Natural killer cell (primary cell): ENCODE measurements at regions not wholly inside any gene's neighbourhood (a gene's known extent, or its start where the extent isn't known, plus 50 kb on each side); places are given as distances from the start of the nearest gene placed in this dataset.
"Not testable (repeated sequence)": the region's sequence is repeated elsewhere in the genome, so short reads cannot be mapped to it uniquely, and the experiment has no call there.

ENCODE experiments used
- ATAC-seq, 3 donors: fragments of 150-1000 bp in 2 of 3; fragments of 200-7000 bp in 1 of 3; cut with Tn5 transposase; 1 replicate in 1 of 3; 2 replicates in 2 of 3; pipeline ENCODE4 v1.10.0; 2021; ENCODE audit warnings: mild to moderate bottlenecking in 2 of 3, moderate library complexity in 2 of 3
- DNase-seq, 2 donors: peaks; one replicate each; pipeline versions ENCODE4 v3.0.0 to v3.0.0-alpha.2; 2013 to 2021; ENCODE audit warnings: mixed read lengths in 1 of 2
- H3K27ac ChIP-seq: one replicate; pipeline ENCODE4 v1.5.1; 2013; ENCODE audit warnings: mild to moderate bottlenecking, low read length
- H3K27me3 ChIP-seq: one replicate; pipeline ENCODE4 v1.6.1; 2013; ENCODE audit warnings: low read length; ENCODE audit not compliant: control insufficient read depth, insufficient read depth
- H3K36me3 ChIP-seq: one replicate; pipeline ENCODE4 v1.6.1; 2013; ENCODE audit warnings: low read length; ENCODE audit not compliant: control insufficient read depth, insufficient read depth
- H3K4me1 ChIP-seq: one replicate; pipeline ENCODE4 v1.6.1; 2013; ENCODE audit warnings: low read length; ENCODE audit not compliant: control insufficient read depth, insufficient read depth
- H3K4me3 ChIP-seq: one replicate; pipeline ENCODE4 v1.5.1; 2013; ENCODE audit warnings: low read length
- H3K9me3 ChIP-seq: one replicate; pipeline ENCODE4 v1.6.1; 2013; ENCODE audit warnings: low read length; ENCODE audit not compliant: control insufficient read depth, insufficient read depth
- H3K27ac Mint-ChIP-seq, 2 donors: one replicate each; pipeline ENCODE4 v1.8.0; 2022; ENCODE audit warnings: mild to moderate bottlenecking in 2 of 2, mixed read lengths in 2 of 2, moderate library complexity in 1 of 2
- H3K27me3 Mint-ChIP-seq, 2 donors: one replicate each; pipeline ENCODE4 v1.8.0; 2022; ENCODE audit warnings: low read depth in 2 of 2, mixed read lengths in 2 of 2
- H3K36me3 Mint-ChIP-seq: one replicate; pipeline ENCODE4 v1.8.0; 2022; ENCODE audit warnings: mixed read lengths
- H3K4me1 Mint-ChIP-seq, 2 donors: one replicate each; pipeline ENCODE4 v1.8.0; 2022; ENCODE audit warnings: mixed read lengths in 2 of 2
- H3K4me3 Mint-ChIP-seq: one replicate; pipeline ENCODE4 v1.8.0; 2022; ENCODE audit warnings: mild to moderate bottlenecking, moderate library complexity, mixed read lengths
- H3K9me3 Mint-ChIP-seq, 2 donors: one replicate each; pipeline ENCODE4 v1.8.0; 2022; ENCODE audit warnings: mixed read lengths in 2 of 2
- WGBS: methylation state at CpG from one replicate; pipeline ENCODE4 v1.1.7; 2013; ENCODE audit warnings: missing lambda C conversion rate; ENCODE audit not compliant: insufficient coverage; 5-methylcytosine and 5-hydroxymethylcytosine counted together
- intact Hi-C: fragments of 100-400 bp; cut with micrococcal nuclease; formaldehyde crosslinking; loops from one replicate; pipeline ENCODE4 v1.14.2; 2022
- TF ChIP-seq, protein P1 (sequence below): fragments of 200-600 bp; IDR thresholded peaks from one replicate; pipeline ENCODE4 v1.8.0; 2022; ENCODE audit warnings: antibody characterized with exemption

DNA sequence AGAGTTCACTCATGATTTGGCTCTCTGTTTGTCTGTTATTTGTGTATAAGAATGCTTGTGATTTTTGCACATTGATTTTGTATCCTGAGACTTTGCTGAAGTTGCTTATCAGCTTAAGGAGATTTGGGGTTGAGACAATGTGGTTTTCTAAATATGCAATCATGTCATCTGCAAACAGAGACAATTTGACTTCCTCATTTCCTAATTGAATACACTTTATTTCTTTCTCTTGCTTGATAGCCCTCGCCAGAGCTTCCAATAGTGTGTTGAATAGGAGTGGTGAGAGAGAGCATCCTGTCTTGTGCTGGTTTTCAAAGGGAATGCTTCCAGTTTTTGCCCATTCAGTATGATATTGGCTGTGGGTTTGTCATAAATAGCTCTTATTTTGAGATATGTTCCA, 727.8 kb upstream of the HS6ST1 start:
- H3K36me3 Mint-ChIP-seq, H3K36me3 ChIP-seq, H3K27ac Mint-ChIP-seq, H3K27me3 Mint-ChIP-seq, DNase-seq, H3K4me3 ChIP-seq, H3K4me1 ChIP-seq, H3K9me3 ChIP-seq, intact Hi-C loops, H3K9me3 Mint-ChIP-seq, H3K27me3 ChIP-seq, H3K4me3 Mint-ChIP-seq, H3K27ac ChIP-seq, H3K4me1 Mint-ChIP-seq, ATAC-seq: not testable (repeated sequence)
- WGBS: 10% methylated on average over 1 of the region's 1 CpG

DNA sequence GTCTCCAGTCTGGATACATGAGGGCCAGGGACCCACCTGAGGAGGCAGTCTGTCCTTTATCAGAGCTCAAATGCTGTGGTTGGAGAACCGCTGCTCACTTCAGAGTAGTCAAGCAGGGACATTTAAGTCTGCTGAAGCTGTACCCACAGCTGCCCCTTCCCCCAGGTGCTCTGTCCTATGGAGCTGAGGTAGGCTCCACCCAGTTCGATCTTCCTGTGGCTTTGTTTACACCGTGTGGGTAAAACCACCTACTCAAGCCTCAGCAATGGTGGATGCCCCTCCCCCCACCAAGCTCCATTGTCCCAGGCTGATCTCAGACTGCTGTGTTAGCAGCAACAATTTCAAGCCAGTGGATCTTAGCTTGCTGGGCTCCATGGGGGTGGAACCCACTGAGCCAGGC, 731.4 kb upstream of the HS6ST1 start:
- Histone ChIP-seq H3K4me3 (no peak overlapping the region), H3K27me3 (no peaks in the 10 kb centered on the region), H3K9me3 (no peaks in the 10 kb centered on the region), H3K36me3 (no peaks in the 10 kb centered on the region), H3K27ac (no peak overlapping the region), H3K4me1 (peaks cover 9% of the 10 kb centered on the region)
- no peak overlapping the region for H3K4me3 Mint-ChIP-seq
- H3K27me3 Mint-ChIP-seq: no peaks in the 10 kb centered on the region
- ATAC-seq (no peak), DNase-seq (no peak)
- 29% methylated on average over 3 of the region's 3 CpGs for WGBS
- H3K36me3 Mint-ChIP-seq: no peaks in the 10 kb centered on the region
- H3K27ac Mint-ChIP-seq: no peak overlapping the region
- no peaks in the 10 kb centered on the region for H3K4me1 Mint-ChIP-seq
- H3K9me3 Mint-ChIP-seq: peaks cover 0 to 2% of the 10 kb centered on the region in 2 donors
- intact Hi-C loops: no loop called here
- TF ChIP-seq, protein P1, sequence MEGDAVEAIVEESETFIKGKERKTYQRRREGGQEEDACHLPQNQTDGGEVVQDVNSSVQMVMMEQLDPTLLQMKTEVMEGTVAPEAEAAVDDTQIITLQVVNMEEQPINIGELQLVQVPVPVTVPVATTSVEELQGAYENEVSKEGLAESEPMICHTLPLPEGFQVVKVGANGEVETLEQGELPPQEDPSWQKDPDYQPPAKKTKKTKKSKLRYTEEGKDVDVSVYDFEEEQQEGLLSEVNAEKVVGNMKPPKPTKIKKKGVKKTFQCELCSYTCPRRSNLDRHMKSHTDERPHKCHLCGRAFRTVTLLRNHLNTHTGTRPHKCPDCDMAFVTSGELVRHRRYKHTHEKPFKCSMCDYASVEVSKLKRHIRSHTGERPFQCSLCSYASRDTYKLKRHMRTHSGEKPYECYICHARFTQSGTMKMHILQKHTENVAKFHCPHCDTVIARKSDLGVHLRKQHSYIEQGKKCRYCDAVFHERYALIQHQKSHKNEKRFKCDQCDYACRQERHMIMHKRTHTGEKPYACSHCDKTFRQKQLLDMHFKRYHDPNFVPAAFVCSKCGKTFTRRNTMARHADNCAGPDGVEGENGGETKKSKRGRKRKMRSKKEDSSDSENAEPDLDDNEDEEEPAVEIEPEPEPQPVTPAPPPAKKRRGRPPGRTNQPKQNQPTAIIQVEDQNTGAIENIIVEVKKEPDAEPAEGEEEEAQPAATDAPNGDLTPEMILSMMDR: no peak

DNA sequence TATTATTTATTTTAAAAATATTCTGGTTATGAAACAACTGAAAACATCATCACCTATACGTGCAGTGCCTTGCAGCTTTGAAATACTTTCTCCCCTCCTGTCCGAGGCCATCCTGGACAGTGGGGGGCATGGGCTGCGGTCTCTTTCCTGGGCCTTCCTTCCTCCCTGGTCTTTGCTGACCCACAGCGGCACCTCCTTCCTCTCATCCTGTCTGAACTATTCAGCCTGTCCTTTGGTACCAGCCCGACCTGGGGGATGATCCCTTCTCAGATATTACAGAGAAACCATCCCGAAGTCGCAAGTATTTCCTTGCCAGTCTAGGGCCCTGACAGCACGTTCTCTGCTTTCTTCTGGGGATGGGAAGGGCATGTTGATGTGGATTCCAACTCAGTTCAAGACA, 736.6 kb upstream of the HS6ST1 start:
- Mint-ChIP-seq H3K27ac (no peak overlapping the region), H3K36me3 (no peaks in the 10 kb centered on the region), H3K4me1 (no peaks in the 10 kb centered on the region), H3K9me3 (no peaks in the 10 kb centered on the region), H3K27me3 (no peaks in the 10 kb centered on the region), H3K4me3 (no peak overlapping the region)
- DNase-seq: no peak
- TF ChIP-seq, protein P1: no peak
- no peaks in the 10 kb centered on the region for H3K27me3 ChIP-seq
- no peaks in the 10 kb centered on the region for H3K9me3 ChIP-seq
- H3K4me1 ChIP-seq: peaks cover 5% of the 10 kb centered on the region
- H3K27ac ChIP-seq: no peak overlapping the region
- H3K4me3 ChIP-seq: no peak overlapping the region
- intact Hi-C loops: no loop called here
- 87% methylated on average over 8 of the region's 8 CpGs for WGBS
- no peaks in the 10 kb centered on the region for H3K36me3 ChIP-seq
- no peak for ATAC-seq

DNA sequence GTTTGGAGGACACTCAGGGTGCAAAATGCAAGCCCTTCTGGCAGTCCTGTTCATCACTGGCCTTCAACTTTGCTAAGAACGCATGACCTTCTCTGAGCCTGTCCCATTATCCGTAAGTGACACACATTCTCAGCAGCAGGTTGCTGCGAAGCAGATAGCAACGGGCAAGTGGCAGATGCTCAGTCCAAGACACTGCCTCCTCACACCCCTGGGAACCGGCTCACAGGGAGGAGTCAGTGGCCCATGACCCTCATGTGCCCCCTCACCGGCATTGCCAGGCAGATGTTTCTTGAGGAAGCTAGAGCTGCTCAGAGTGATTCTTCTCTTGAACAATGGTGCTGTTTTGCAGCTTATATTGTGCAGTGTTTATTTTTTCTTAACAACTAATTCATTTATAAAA, 737.2 kb upstream of the HS6ST1 start:
- Histone ChIP-seq H3K27me3 (no peaks in the 10 kb centered on the region), H3K4me1 (no peaks in the 10 kb centered on the region), H3K36me3 (no peaks in the 10 kb centered on the region), H3K27ac (no peak overlapping the region), H3K4me3 (no peak overlapping the region), H3K9me3 (no peaks in the 10 kb centered on the region)
- DNase-seq: no peak
- no peaks in the 10 kb centered on the region for H3K9me3 Mint-ChIP-seq
- TF ChIP-seq, protein P1: no peak
- no peaks in the 10 kb centered on the region for H3K4me1 Mint-ChIP-seq
- H3K27me3 Mint-ChIP-seq: no peaks in the 10 kb centered on the region
- no peak overlapping the region for H3K27ac Mint-ChIP-seq
- H3K4me3 Mint-ChIP-seq: no peak overlapping the region
- 88% methylated on average over 6 of the region's 6 CpGs for WGBS
- no peaks in the 10 kb centered on the region for H3K36me3 Mint-ChIP-seq
- ATAC-seq: no peak
- intact Hi-C loops: no loop called here
